Caco-2 (cell line): ENCODE measurements at regions not wholly inside any gene's neighbourhood (a gene's known extent, or its start where the extent isn't known, plus 50 kb on each side); places are given as distances from the start of the nearest gene placed in this dataset.

Experiments used
- BruUV-seq: library from RNA; stranded (reverse); fragments of 400-500 nt; replicated peaks from 2 replicates; lab custom pipeline; 2021; lab: Mats Ljungman, UMichigan
- CTCF ChIA-PET: fragments of 300-600 bp; sonication (Branson Sonifier 250); formaldehyde crosslinking; loops from one replicate; lab custom pipeline; 2022; ENCODE audit warnings: antibody characterized with exemption; lab: Charles Lee
- POLR2A ChIA-PET: fragments of 300-600 bp; sonication (Branson Sonifier 250); formaldehyde crosslinking; loops from one replicate; lab custom pipeline; 2022; ENCODE audit warnings: antibody characterized with exemption; lab: Charles Lee
- DNase-seq, 2 experiments: peaks; one replicate each; pipeline versions ENCODE4 v3.0.0 to v3.0.0-alpha.2; 2020 to 2022
- H3K27me3 ChIP-seq: replicated peaks from 2 replicates; pipeline ENCODE4 v1.6.0; 2011; ENCODE audit warnings: low read length; ENCODE audit not compliant: control insufficient read depth, insufficient read depth
- H3K36me3 ChIP-seq: 2 replicates; pipeline ENCODE4 v1.5.1; 2011; ENCODE audit warnings: low read length; ENCODE audit not compliant: control insufficient read depth, insufficient read depth
- H3K4me1 ChIP-seq: fragments of 250-450 bp; sonication (Bioruptor Pico); 2 replicates; pipeline ENCODE4 v1.5.1; 2020; ENCODE audit warnings: mild to moderate bottlenecking
- H3K4me3 ChIP-seq: 2 replicates; pipeline ENCODE4 v1.5.1; 2011; ENCODE audit warnings: low read depth, mild to moderate bottlenecking, control low read depth, low read length
- H3K9me3 ChIP-seq: fragments of 250-450 bp; sonication (Bioruptor Pico); 2 replicates; pipeline ENCODE4 v1.5.1; 2020; ENCODE audit warnings: mild to moderate bottlenecking, moderate library complexity
- H3K27ac Mint-ChIP-seq: one replicate; pipeline ENCODE4 v1.8.0; 2022; ENCODE audit warnings: mixed read lengths; ENCODE audit not compliant: unreplicated experiment
- H3K27me3 Mint-ChIP-seq: one replicate; pipeline ENCODE4 v1.8.0; 2022; ENCODE audit warnings: mixed read lengths; ENCODE audit not compliant: insufficient read depth, unreplicated experiment
- H3K36me3 Mint-ChIP-seq: one replicate; pipeline ENCODE4 v1.8.0; 2022; ENCODE audit warnings: mild to moderate bottlenecking, mixed read lengths; ENCODE audit not compliant: insufficient read depth, unreplicated experiment
- H3K4me1 Mint-ChIP-seq: one replicate; pipeline ENCODE4 v1.8.0; 2022; ENCODE audit warnings: low read depth, mixed read lengths; ENCODE audit not compliant: unreplicated experiment
- H3K4me3 Mint-ChIP-seq: one replicate; pipeline ENCODE4 v1.8.0; 2022; ENCODE audit warnings: mild to moderate bottlenecking, moderate library complexity, mixed read lengths; ENCODE audit not compliant: unreplicated experiment
- H3K9me3 Mint-ChIP-seq: one replicate; pipeline ENCODE4 v1.8.0; 2022; ENCODE audit warnings: mixed read lengths; ENCODE audit not compliant: unreplicated experiment
- intact Hi-C: fragments of 100-400 bp; cut with micrococcal nuclease; formaldehyde crosslinking; loops from one replicate; pipeline ENCODE4 v1.10.0; 2022; ENCODE audit not compliant: unreplicated experiment
- TF ChIP-seq, protein P1 (sequence below), 2 experiments: fragments of 200-600 bp in 1 of 2; IDR thresholded peaks; 1 replicate in 1 of 2; 2 replicates in 1 of 2; pipeline versions ENCODE4 v1.5.1 to v1.8.0; 2011 to 2022; ENCODE audit warnings: antibody characterized with exemption in 1 of 2, control low read depth in 1 of 2, inconsistent platforms in 1 of 2, low read depth in 1 of 2, low read length in 1 of 2, mild to moderate bottlenecking in 1 of 2, moderate library complexity in 1 of 2; ENCODE audit not compliant: insufficient read depth in 1 of 2, severe bottlenecking in 1 of 2, unreplicated experiment in 1 of 2

- H3K9me3 Mint-ChIP-seq: no peaks in the 10 kb centered on the region
- BruUV-seq: no TSS peak
- H3K27me3 ChIP-seq: no peaks in the 10 kb centered on the region
- peaks cover 6% of the 10 kb centered on the region for H3K36me3 Mint-ChIP-seq
- no peak overlapping the region for H3K27ac Mint-ChIP-seq
- no peak for DNase-seq
- intact Hi-C loops: no loop called here
- no peak overlapping the region for H3K4me3 Mint-ChIP-seq
- peaks cover 20% of the 10 kb centered on the region for H3K4me1 Mint-ChIP-seq
- 0 out of 2 replicates have a peak, but pooled peaks cover 3% of the 10 kb centered on the region for H3K9me3 ChIP-seq
- H3K36me3 ChIP-seq: no peaks in the 10 kb centered on the region
- TF ChIP-seq, protein P1, sequence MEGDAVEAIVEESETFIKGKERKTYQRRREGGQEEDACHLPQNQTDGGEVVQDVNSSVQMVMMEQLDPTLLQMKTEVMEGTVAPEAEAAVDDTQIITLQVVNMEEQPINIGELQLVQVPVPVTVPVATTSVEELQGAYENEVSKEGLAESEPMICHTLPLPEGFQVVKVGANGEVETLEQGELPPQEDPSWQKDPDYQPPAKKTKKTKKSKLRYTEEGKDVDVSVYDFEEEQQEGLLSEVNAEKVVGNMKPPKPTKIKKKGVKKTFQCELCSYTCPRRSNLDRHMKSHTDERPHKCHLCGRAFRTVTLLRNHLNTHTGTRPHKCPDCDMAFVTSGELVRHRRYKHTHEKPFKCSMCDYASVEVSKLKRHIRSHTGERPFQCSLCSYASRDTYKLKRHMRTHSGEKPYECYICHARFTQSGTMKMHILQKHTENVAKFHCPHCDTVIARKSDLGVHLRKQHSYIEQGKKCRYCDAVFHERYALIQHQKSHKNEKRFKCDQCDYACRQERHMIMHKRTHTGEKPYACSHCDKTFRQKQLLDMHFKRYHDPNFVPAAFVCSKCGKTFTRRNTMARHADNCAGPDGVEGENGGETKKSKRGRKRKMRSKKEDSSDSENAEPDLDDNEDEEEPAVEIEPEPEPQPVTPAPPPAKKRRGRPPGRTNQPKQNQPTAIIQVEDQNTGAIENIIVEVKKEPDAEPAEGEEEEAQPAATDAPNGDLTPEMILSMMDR (IDR thresholded peaks at IDR 0.05; ENCODE audit: insufficient read depth in 1 of 2, low read depth in 1 of 2, low read length in 1 of 2, severe bottlenecking in 1 of 2, unreplicated experiment in 1 of 2): no peak
- H3K4me3 ChIP-seq: no peak overlapping the region
- no peaks in the 10 kb centered on the region for H3K27me3 Mint-ChIP-seq
- peaks cover 22% of the 10 kb centered on the region for H3K4me1 ChIP-seq
- CTCF ChIA-PET: no interaction called here
- POLR2A ChIA-PET: no interaction called here
These were observed 84.5 kb downstream of the PLEKHG1 start for GRCh38 chr6:150684161-150684560.

DNA sequence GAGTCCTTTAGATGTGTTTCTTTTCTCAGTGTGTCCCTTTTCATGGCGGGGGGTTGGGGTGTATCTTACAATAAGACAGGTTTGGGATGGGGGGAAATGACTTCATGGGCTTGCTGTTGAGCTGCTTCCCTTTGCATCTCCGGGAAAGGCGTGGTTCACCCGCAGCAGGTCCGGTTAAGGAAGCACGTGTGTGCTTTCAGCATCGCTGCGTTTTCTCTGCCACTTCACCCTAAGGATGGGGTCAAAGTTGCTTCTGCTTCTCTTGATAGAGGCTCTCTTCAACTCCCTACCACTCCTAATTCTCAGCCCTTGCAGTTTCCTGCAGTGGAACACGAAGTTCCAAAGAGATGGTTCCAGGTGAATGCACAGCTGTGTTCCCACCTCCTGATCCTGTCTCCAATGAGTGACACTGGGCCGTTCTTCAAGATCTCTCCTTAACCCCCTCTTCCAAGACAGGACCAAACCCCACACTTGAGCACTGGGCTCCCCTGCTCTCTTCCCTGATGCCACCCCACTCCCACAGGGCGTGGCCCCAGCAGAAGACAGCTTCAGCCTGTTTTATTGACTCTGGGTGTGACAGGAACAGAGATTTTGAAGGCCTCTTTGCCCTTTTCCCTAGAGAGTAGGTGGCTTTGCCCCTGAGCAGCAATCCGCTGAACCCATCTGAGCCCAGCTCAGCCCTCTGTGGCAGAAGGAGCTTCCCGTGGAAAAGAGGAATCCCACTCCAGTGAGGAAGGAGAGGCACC lies 85.2 kb downstream of the PLEKHG1 start:
- ChIA-PET POLR2A (no interaction called here), CTCF (interaction anchor here (1.7 to 3.5 kb wide), 3 partner anchors 11 to 267 kb away, joined by 9 to 33 read pairs (median 26); no protein-coding TSS in a partner anchor)
- no peak overlapping the region for H3K4me3 ChIP-seq
- Mint-ChIP-seq H3K36me3 (peaks cover 7% of the 10 kb centered on the region), H3K9me3 (no peaks in the 10 kb centered on the region), H3K27me3 (no peaks in the 10 kb centered on the region), H3K4me3 (no peak overlapping the region), H3K27ac (no peak overlapping the region), H3K4me1 (peaks cover 20% of the 10 kb centered on the region)
- H3K9me3 ChIP-seq: 0 out of 2 replicates have a peak, but pooled peaks cover 3% of the 10 kb centered on the region
- intact Hi-C loops: no loop called here
- peaks cover 24% of the 10 kb centered on the region for H3K4me1 ChIP-seq
- no peaks in the 10 kb centered on the region for H3K27me3 ChIP-seq
- no peak for DNase-seq
- BruUV-seq: no TSS peak
- TF ChIP-seq, protein P1 (IDR thresholded peaks at IDR 0.05; ENCODE audit: insufficient read depth in 1 of 2, low read depth in 1 of 2, low read length in 1 of 2, severe bottlenecking in 1 of 2, unreplicated experiment in 1 of 2): no peak
- no peaks in the 10 kb centered on the region for H3K36me3 ChIP-seq

DNA sequence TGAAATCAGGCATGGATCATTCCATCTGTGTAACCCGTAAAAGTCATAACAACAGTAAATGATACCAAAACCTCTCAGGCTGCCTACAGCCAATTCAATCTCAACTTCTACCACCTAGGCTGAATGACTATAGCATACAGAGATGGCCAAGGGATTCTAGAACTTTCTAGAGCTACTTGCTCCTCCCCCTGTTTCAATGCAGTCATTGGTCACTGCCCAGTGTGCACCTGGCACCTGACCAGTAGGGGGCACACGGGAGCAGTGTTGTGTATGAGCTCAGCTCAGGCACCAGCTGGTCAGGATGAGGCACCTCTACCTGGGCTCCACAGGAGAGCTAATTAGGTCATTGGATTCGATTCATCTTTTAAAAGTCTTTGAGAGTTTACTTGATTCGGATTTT lies 86.2 kb downstream of the PLEKHG1 start:
- no peaks in the 10 kb centered on the region for H3K27me3 Mint-ChIP-seq
- intact Hi-C loops: loop anchor here (1.0 to 2.0 kb wide), 5 partner anchors 35 to 268 kb away; no protein-coding TSS in a partner anchor
- BruUV-seq: no TSS peak
- peak overlapping the region; percentile 79 for H3K27ac Mint-ChIP-seq
- H3K4me3 Mint-ChIP-seq: peak overlapping the region; percentile 75
- peaks cover 20% of the 10 kb centered on the region for H3K4me1 Mint-ChIP-seq
- DNase-seq: peak; percentile 77 to 85
- H3K4me1 ChIP-seq: peaks cover 31% of the 10 kb centered on the region
- ChIA-PET CTCF (interaction anchor here (0.6 to 3.5 kb wide), 15 partner anchors 9 to 268 kb away, joined by 3 to 33 read pairs (median 6); no protein-coding TSS in a partner anchor), POLR2A (interaction anchor here (0.6 to 2.2 kb wide), 5 partner anchors 10 to 309 kb away, joined by 4 to 12 read pairs (median 5); no protein-coding TSS in a partner anchor)
- H3K9me3 Mint-ChIP-seq: no peaks in the 10 kb centered on the region
- no peaks in the 10 kb centered on the region for H3K36me3 ChIP-seq
- TF ChIP-seq, protein P1 (IDR thresholded peaks at IDR 0.05; ENCODE audit: insufficient read depth in 1 of 2, low read depth in 1 of 2, low read length in 1 of 2, severe bottlenecking in 1 of 2, unreplicated experiment in 1 of 2): peak; percentile 68 to 87
- 0 out of 2 replicates have a peak, but pooled peaks cover 3% of the 10 kb centered on the region for H3K9me3 ChIP-seq
- H3K4me3 ChIP-seq: no peak overlapping the region
- peaks cover 12% of the 10 kb centered on the region for H3K36me3 Mint-ChIP-seq
- no peaks in the 10 kb centered on the region for H3K27me3 ChIP-seq
